ENCODE measurements at regions not wholly inside any gene's neighbourhood (a gene's known extent, or its start where the extent isn't known, plus 50 kb on each side); places are given as distances from the start of the nearest gene placed in this dataset.

DNA sequence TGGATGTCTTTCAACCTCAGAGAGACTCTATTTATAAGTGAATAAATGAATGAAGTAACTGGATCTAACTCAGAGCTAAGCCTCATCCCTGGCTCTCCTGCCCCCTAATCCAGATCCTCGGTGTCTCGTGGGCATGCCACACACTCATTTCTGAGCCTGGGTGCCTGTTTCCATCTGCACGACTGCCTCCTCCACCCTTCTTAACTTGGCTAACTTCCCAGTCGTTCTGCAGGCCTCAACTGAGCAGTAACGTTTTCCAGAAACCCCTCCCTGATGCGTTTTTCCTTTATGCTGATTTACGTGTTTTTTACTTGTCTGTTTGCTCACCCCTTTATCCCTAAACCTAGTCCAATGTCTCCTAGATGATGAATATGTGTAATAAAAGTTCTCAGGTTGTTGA, 186.9 kb upstream of the HS3ST1 start:
- TF ChIP-seq FOXJ3 (CRISPR knock-in tag; IDR thresholded peaks at IDR 0.05) (no peak), ESRRB (CRISPR knock-in tag; IDR thresholded peaks at IDR 0.05; ENCODE audit: borderline replicate concordance) (no peak), TAL1 (IDR thresholded peaks at IDR 0.05) (no peak), SP1 (CRISPR knock-in tag; IDR thresholded peaks at IDR 0.05) (no peak), ZNF133 (CRISPR knock-in tag; IDR thresholded peaks at IDR 0.05) (no peak), NRF1 (conservative IDR thresholded peaks at IDR 0.05 in 1 of 2, IDR thresholded peaks at IDR 0.05 in 1 of 2) (no peak), HDAC1 (IDR thresholded peaks at IDR 0.05) (no peak)

Data from K562 (cell line).